SK-N-SH (cell line): ENCODE measurements at regions not wholly inside any gene's neighbourhood (a gene's known extent, or its start where the extent isn't known, plus 50 kb on each side); places are given as distances from the start of the nearest gene placed in this dataset.
A peak's percentile ranks its signal among the peaks of the same experiment; 100 is the strongest.

ENCODE experiments used
- CTCF ChIA-PET: fragments of 300-600, 350-600 bp; formaldehyde crosslinking; extraction: SDS; loops from one replicate; lab custom pipeline; 2021; lab: Yijun Ruan, JAX
- POLR2A ChIA-PET: fragments of 350-600 bp; sonication (Branson Sonifier 250); formaldehyde crosslinking; extraction: SDS; loops from one replicate; lab custom pipeline; 2020; ENCODE audit warnings: antibody characterized with exemption, inconsistent platforms; lab: Yijun Ruan, JAX
- DNase-seq: peaks from one replicate; pipeline ENCODE4 v3.0.0; 2012
- H2AFZ ChIP-seq: fragments of 200-600 bp; sonication (generic); 2 replicates; pipeline ENCODE4 v1.8.1; 2016; ENCODE audit warnings: antibody characterized with exemption, mild to moderate bottlenecking, low read depth
- H3F3A ChIP-seq: fragments of 200-600 bp; sonication (generic); replicated peaks from 2 replicates; pipeline ENCODE3; 2016; ENCODE audit warnings: antibody characterized with exemption, mild to moderate bottlenecking; ENCODE audit not compliant: insufficient read depth
- H3K27ac ChIP-seq, 2 experiments: fragments of 200-500 bp in 1 of 2; fragments of 200-600 bp in 1 of 2; sonication (Bioruptor generic) in 1 of 2; sonication (generic), shearing (Covaris generic) in 1 of 2; 2 replicates each; pipeline versions ENCODE4 v1.5.1 to v1.6.1; 2014 to 2016; ENCODE audit warnings: low read depth in 2 of 2, inconsistent platforms in 1 of 2, low read length in 1 of 2, mild to moderate bottlenecking in 1 of 2, mixed read lengths in 1 of 2
- H3K27me3 ChIP-seq: fragments of 200-600 bp; sonication (generic), shearing (Covaris generic); 2 replicates; pipeline ENCODE4 v1.6.1; 2016; ENCODE audit warnings: mixed run types; ENCODE audit not compliant: insufficient read depth
- H3K36me3 ChIP-seq, 2 experiments: fragments of 200-500 bp in 1 of 2; fragments of 200-600 bp in 1 of 2; sonication (Bioruptor generic) in 1 of 2; sonication (generic) in 1 of 2; replicated peaks in 1 of 2; 2 replicates each; pipeline versions ENCODE3 to v1.5.1; 2014 to 2016; ENCODE audit warnings: low read length in 1 of 2, mild to moderate bottlenecking in 1 of 2; ENCODE audit not compliant: insufficient read depth in 2 of 2, control insufficient read depth in 1 of 2
- H3K4me1 ChIP-seq, 2 experiments: fragments of 200-500 bp in 1 of 2; fragments of 200-600 bp in 1 of 2; sonication (Bioruptor generic) in 1 of 2; sonication (generic), shearing (Covaris generic) in 1 of 2; 2 replicates each; pipeline versions ENCODE4 v1.5.1 to v1.6.1; 2014 to 2016; ENCODE audit warnings: low read depth in 1 of 2, low read length in 1 of 2, mixed run types in 1 of 2; ENCODE audit not compliant: insufficient read depth in 2 of 2, control insufficient read depth in 1 of 2
- H3K4me2 ChIP-seq: fragments of 200-600 bp; sonication (generic), shearing (Covaris generic); 2 replicates; pipeline ENCODE4 v1.6.1; 2017; ENCODE audit warnings: mixed run types
- H3K4me3 ChIP-seq, 2 experiments: fragments of 200-500 bp in 1 of 2; fragments of 200-600 bp in 1 of 2; sonication (Bioruptor generic) in 1 of 2; sonication (generic), shearing (Covaris generic) in 1 of 2; 2 replicates each; pipeline versions ENCODE4 v1.5.1 to v1.8.1; 2014 to 2016; ENCODE audit warnings: low read depth in 2 of 2, inconsistent platforms in 1 of 2, low read length in 1 of 2, mild to moderate bottlenecking in 1 of 2, mixed read lengths in 1 of 2, moderate library complexity in 1 of 2
- H3K79me2 ChIP-seq: fragments of 200-600 bp; sonication (generic); 2 replicates; pipeline ENCODE4 v1.8.1; 2017; ENCODE audit warnings: mild to moderate bottlenecking; ENCODE audit not compliant: insufficient read depth
- H3K9ac ChIP-seq: fragments of 200-600 bp; sonication (generic); 2 replicates; pipeline ENCODE4 v1.6.1; 2017; ENCODE audit warnings: mixed run types
- H3K9me2 ChIP-seq: fragments of 200-600 bp; sonication (generic); 2 replicates; pipeline ENCODE4 v1.6.1; 2017; ENCODE audit warnings: mixed run types
- H3K9me3 ChIP-seq: fragments of 200-600 bp; sonication (generic); 2 replicates; pipeline ENCODE4 v1.6.1; 2017; ENCODE audit warnings: mixed run types, mild to moderate bottlenecking, moderate library complexity
- H4K20me1 ChIP-seq: fragments of 200-600 bp; sonication (generic); 2 replicates; pipeline ENCODE4 v1.6.1; 2017; ENCODE audit warnings: mild to moderate bottlenecking, mixed run types; ENCODE audit not compliant: insufficient read depth
- CTCF ChIP-seq: fragments of 200-600 bp; sonication (generic); IDR thresholded peaks from 2 replicates; pipeline ENCODE4 v1.6.1; 2017; ENCODE audit warnings: antibody characterized with exemption, mild to moderate bottlenecking, moderate library complexity
- EP300 ChIP-seq, 2 experiments: IDR thresholded peaks; 2 replicates each; pipeline versions ENCODE4 v1.4.0 to v1.6.1; 2012; ENCODE audit warnings: borderline replicate concordance in 1 of 2, low read depth in 1 of 2, low read length in 1 of 2
- EZH2phosphoT487 ChIP-seq: fragments of 200-600 bp; sonication (generic); IDR thresholded peaks from 2 replicates; pipeline ENCODE4 v1.6.1; 2017; ENCODE audit warnings: low read depth, mixed run types, mild to moderate bottlenecking, antibody characterized with exemption, moderate library complexity, borderline replicate concordance
- FOSL2 ChIP-seq: IDR thresholded peaks from 2 replicates; pipeline ENCODE4 v1.4.0; 2012; ENCODE audit warnings: low read depth, mild to moderate bottlenecking, moderate library complexity, borderline replicate concordance
- FOXM1 ChIP-seq: IDR thresholded peaks from 2 replicates; pipeline ENCODE4 v1.4.0; 2012; ENCODE audit warnings: low read depth, mild to moderate bottlenecking
- GABPA ChIP-seq: IDR thresholded peaks from 2 replicates; pipeline ENCODE4 v1.4.0; 2012; ENCODE audit warnings: low read depth, mild to moderate bottlenecking
- GATA2 ChIP-seq: sonication (generic); formaldehyde crosslinking; IDR thresholded peaks from 2 replicates; pipeline ENCODE4 v1.5.0; 2020; ENCODE audit warnings: mild to moderate bottlenecking, missing genetic modification reagents
- JUND ChIP-seq: IDR thresholded peaks from 2 replicates; pipeline ENCODE4 v1.4.0; 2012
- MAX ChIP-seq: IDR thresholded peaks from 2 replicates; pipeline ENCODE4 v1.4.0; 2012; ENCODE audit warnings: low read depth
- MEF2A ChIP-seq: IDR thresholded peaks from 2 replicates; pipeline ENCODE4 v1.4.0; 2012; ENCODE audit warnings: low read depth, borderline replicate concordance
- NFIC ChIP-seq: IDR thresholded peaks from 2 replicates; pipeline ENCODE4 v1.4.0; 2012; ENCODE audit warnings: borderline replicate concordance
- PBX3 ChIP-seq: IDR thresholded peaks from 2 replicates; pipeline ENCODE4; 2012
- POLR2AphosphoS5 ChIP-seq: IDR thresholded peaks from 2 replicates; pipeline ENCODE4 v1.6.1; 2012; ENCODE audit warnings: low read depth, low read length
- RFX5 ChIP-seq: IDR thresholded peaks from 2 replicates; pipeline ENCODE4 v1.6.1; 2012; ENCODE audit warnings: mild to moderate bottlenecking, improper control_type of control experiment, low read length
- RXRA ChIP-seq: IDR thresholded peaks from 2 replicates; pipeline ENCODE4 v1.4.0; 2012; ENCODE audit warnings: low read depth, mild to moderate bottlenecking, borderline replicate concordance
- SIN3A ChIP-seq: IDR thresholded peaks from 2 replicates; pipeline ENCODE4 v1.6.1; 2012; ENCODE audit warnings: low read depth, mild to moderate bottlenecking, low read length, moderate library complexity, borderline replicate concordance
- SMC3 ChIP-seq: IDR thresholded peaks from 2 replicates; pipeline ENCODE4 v1.6.1; 2012; ENCODE audit warnings: low read depth, low read length, improper control_type of control experiment
- TAF1 ChIP-seq: IDR thresholded peaks from 2 replicates; pipeline ENCODE4 v1.6.1; 2012; ENCODE audit warnings: low read depth, mild to moderate bottlenecking, low read length, moderate library complexity, borderline replicate concordance
- TCF12 ChIP-seq: IDR thresholded peaks from 2 replicates; pipeline ENCODE4 v1.4.0; 2012
- TEAD4 ChIP-seq: IDR thresholded peaks from 2 replicates; pipeline ENCODE4 v1.4.0; 2012; ENCODE audit warnings: mild to moderate bottlenecking, borderline replicate concordance; ENCODE audit not compliant: insufficient read depth
- USF1 ChIP-seq: IDR thresholded peaks from 2 replicates; pipeline ENCODE4 v1.4.0; 2012; ENCODE audit warnings: low read depth, borderline replicate concordance
- ZBTB33 ChIP-seq: IDR thresholded peaks from 2 replicates; pipeline ENCODE4 v1.4.0; 2012; ENCODE audit warnings: low read depth, borderline replicate concordance
- WGBS: methylation state at CpG from one replicate; pipeline ENCODE4 v1.1.6; 2017; ENCODE audit warnings: low lambda C conversion rate; 5-methylcytosine and 5-hydroxymethylcytosine counted together

- H3K27ac ChIP-seq: peak overlapping the region; percentile 68 to 99
- no peaks in the 10 kb centered on the region for H4K20me1 ChIP-seq
- peaks cover 57% of the 10 kb centered on the region for H3F3A ChIP-seq
- H3K9ac ChIP-seq: peak overlapping the region; percentile 67
- WGBS: 20% methylated on average over 7 of the region's 7 CpGs
- TF ChIP-seq POLR2AphosphoS5 (peak; percentile 42; the same call in 1 of the 2 replicates), JUND (peak; percentile 71), MAX (peak; percentile 63; the same call in 1 of the 2 replicates), RFX5 (no peak), EZH2phosphoT487 (no peak), USF1 (no peak), EP300 (IDR thresholded peaks at IDR 0.05; ENCODE audit: borderline replicate concordance in 1 of 2, low read depth in 1 of 2, low read length in 1 of 2) (peak; percentile 31 to 88; a peak in 3 of 4 replicates), TEAD4 (peak; percentile 67), TCF12 (peak; percentile 83), MEF2A (peak; percentile 48; the same call in 1 of the 2 replicates), FOXM1 (peak; percentile 89), SMC3 (no peak), TAF1 (peak; percentile 13; the same call in 1 of the 2 replicates), RXRA (peak; percentile 76; the same call in 1 of the 2 replicates), FOSL2 (peak; percentile 59), NFIC (peak; percentile 65), GATA2 (CRISPR knock-in tag) (peak; percentile 26; the same call in 1 of the 2 replicates), ZBTB33 (0 out of 2 replicates have a peak, but pooled peaks have one; percentile 31), SIN3A (peak; percentile 15; the same call in 1 of the 2 replicates), GABPA (peak; percentile 10; the same call in 1 of the 2 replicates), CTCF (no peak), PBX3 (peak; percentile 85)
- no peak for DNase-seq
- H3K9me2 ChIP-seq: no peaks in the 10 kb centered on the region
- H3K79me2 ChIP-seq: peaks cover 62% of the 10 kb centered on the region
- H3K36me3 ChIP-seq: peaks cover 0 to 67% of the 10 kb centered on the region in 2 experiments
- ChIA-PET POLR2A (no interaction called here), CTCF (interaction anchor here (1.3 to 3.7 kb wide), 6 partner anchors 9 to 181 kb away, joined by 3 to 15 read pairs (median 6); no protein-coding TSS in a partner anchor)
- no peaks in the 10 kb centered on the region for H3K27me3 ChIP-seq
- peaks cover 11 to 45% of the 10 kb centered on the region in 2 experiments for H3K4me1 ChIP-seq
- H3K4me2 ChIP-seq: peak overlapping the region; percentile 64
- no peaks in the 10 kb centered on the region for H3K9me3 ChIP-seq
- H2AFZ ChIP-seq: peak overlapping the region; percentile 20; the same call in 1 of the 2 replicates
- peak overlapping the region in 1 of 2 experiments; percentile 24; a peak in 2 of 4 replicates for H3K4me3 ChIP-seq
Observed at GRCh38 chr2:196259507-196260481, 88.4 kb upstream of the STK17B start.
